HG03469 (cell line): ENCODE measurements at regions not wholly inside any gene's neighbourhood (a gene's known extent, or its start where the extent isn't known, plus 50 kb on each side); places are given as distances from the start of the nearest gene placed in this dataset.
"Not testable (repeated sequence)": the region's sequence is repeated elsewhere in the genome, so short reads cannot be mapped to it uniquely, and the experiment has no call there.

Experiments
- ATAC-seq: cut with Tn5 transposase; IDR thresholded peaks from one replicate; pipeline ENCODE4 v1.9.1; 2021; ENCODE audit warnings: mild to moderate bottlenecking, moderate library complexity, moderate number of reproducible peaks; ENCODE audit not compliant: unreplicated experiment

DNA sequence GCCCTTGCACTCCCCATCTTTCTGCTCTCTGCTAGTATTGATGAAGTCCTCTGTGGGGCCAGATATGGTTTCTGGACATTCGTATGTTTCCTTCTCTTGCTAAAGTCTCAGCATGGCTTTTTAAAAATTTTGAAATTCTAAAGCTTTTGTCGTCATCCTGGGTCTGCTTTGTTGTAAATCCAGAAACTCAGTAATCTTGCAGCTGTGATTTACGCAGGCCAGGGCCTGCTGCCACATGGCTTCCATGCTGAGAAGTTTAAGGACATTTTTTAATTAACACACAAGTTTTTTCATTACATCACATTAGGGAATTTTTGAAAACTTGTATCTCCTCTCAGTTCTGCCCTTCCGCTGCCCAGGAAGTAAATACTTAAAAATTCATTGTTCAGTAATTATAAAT lies 686.1 kb upstream of the IGFBP3 start:
- no peak for ATAC-seq

GRCh38 chr7:46606761-46607160 lies 685.7 kb upstream of the IGFBP3 start:
- no peak for ATAC-seq

- no peak for ATAC-seq
Measured at GRCh38 chr7:46604241-46604661, 683.2 kb upstream of the IGFBP3 start.

DNA sequence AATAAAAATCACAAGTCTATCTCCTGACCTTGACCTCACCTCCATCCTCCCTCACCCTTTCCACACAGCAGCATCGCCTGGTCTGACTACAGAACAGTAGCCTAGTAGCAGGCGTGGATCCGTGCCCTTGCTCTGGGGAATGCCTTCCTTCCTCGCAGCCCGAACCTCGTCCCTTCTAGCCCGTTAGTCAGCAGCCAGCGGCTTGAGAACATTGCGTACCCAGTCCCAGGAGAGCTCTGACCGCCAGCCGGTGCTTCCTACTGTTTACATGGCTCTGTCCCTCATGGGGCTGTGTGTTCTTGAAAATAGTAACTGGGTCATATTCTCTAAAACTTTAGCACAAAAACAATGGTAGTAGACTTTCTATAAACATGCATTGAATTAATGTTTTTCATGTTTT lies 682.7 kb upstream of the IGFBP3 start:
- ATAC-seq = no peak

DNA sequence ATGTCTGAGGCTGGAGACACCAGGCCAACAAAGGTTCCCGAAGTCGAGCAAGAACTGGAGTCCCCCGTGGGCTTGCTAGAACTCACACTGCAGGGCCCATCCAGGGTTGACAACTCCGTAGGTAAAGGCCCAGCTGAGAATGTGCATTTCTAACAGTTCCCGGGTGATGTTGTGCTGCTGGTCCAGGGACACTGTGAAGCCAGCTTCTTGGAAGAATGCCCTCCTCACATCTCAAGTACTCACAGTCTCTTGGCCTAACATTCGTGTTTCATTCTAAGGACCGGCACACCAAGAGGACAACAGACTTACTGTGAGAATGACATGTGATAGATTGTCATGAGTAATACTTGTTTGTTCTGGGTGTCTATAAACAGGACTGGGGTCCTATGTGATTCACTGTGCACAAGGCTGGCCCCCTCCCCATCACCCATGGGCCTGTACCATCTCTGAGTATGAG lies 682.3 kb upstream of the IGFBP3 start:
- no peak for ATAC-seq

GRCh38 chr7:46600340-46600739 lies 679.3 kb upstream of the IGFBP3 start:
- ATAC-seq = no peak

DNA sequence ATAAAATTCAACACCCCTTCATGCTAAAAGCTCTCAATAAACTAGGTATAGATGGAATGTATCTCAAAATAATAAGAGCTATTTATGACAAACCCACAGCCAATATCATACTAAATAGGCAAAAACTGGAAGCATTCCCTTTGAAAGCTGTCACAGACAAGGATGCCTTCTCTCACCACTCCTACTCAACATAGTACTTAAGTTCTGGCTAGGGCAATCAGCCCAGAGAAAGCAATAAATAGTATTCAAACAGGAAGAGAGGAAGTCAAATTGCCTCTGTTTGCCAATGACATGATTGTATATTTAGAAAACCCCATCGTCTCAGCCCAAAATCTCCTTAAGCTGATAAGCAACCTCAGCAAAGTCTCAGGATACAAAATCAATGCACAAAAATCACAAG lies 673.8 kb upstream of the IGFBP3 start:
- not testable (repeated sequence) for ATAC-seq

GRCh38 chr7:46590918-46591905 lies 670.1 kb upstream of the IGFBP3 start:
- ATAC-seq = not testable (repeated sequence)

DNA sequence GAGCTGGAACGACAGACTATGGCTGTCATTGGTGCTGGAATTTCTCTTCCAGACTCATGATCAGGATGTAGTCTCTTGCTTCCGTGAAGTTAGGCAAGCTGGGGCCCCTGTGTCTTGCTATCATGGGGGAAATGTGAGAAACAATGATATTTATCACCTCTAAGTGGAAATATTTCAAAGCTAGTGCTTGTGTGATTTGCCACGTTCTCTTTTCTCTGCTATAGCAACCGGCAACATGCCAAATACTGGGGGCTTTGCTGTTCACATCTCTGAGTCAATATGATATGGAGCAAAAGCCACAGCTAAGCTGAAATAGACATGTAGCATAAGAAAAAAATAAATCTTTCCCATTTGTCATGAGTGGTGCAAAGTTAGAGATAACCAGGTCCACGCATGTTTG lies 668.2 kb upstream of the IGFBP3 start:
- no peak for ATAC-seq

DNA sequence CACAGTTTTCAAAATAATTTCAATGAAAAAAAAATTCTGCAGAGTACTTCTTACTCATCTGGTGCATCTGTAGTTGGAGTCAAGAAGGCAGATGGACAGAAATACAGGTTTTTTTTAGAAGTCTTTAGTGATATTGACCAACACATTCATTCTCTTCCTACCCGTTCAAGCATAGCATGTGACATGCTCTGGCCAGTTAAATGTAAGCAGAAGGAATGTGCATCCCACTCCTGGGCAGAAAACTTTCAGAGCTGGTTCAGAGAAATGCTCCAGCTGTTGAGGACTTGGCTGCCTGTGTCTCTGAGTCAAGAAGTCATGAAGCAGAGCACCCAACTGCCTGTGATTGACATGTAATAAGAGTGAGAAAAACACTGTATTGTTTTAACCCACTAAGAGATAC lies 665.3 kb upstream of the IGFBP3 start:
- no peak for ATAC-seq

DNA sequence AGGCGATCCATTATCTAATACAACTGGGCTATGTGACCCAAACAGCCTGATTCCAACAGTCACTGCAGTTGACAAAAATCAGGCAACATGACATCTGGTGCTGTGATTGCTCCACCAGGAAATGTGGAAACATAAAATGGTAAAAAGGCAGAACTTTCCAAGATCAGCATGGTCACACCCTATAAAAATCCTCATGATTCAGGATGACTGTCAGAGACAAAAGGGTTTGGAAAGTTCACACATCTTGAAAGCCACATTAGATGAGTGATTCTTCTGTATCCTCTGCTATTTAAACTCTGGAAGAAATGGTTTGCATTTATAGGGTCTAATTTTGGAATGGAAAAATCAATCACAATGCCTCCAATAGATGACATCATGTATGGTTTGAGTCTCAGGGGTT lies 662.6 kb upstream of the IGFBP3 start:
- ATAC-seq = no peak

DNA sequence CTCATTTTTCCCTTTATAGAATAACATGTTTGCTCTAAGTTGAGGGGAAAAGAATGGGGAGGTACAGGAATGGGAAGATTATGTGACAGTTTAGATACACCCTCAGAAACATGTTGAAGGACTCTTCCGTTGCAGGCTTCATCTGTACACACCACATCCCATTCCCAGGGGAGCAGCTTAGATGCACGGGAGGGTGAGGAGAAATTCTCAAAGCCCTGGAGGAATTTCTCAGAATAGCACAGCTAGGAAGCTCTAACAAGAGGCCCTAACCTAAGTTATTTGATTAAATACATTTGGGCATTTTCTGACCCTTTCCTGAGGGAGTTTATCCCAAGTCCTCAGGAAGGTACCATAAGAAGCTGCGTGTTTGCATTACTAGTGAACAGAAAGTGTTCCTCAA lies 660.2 kb upstream of the IGFBP3 start:
- ATAC-seq = no peak

GRCh38 chr7:46580766-46581165 lies 659.7 kb upstream of the IGFBP3 start:
- ATAC-seq = no peak

DNA sequence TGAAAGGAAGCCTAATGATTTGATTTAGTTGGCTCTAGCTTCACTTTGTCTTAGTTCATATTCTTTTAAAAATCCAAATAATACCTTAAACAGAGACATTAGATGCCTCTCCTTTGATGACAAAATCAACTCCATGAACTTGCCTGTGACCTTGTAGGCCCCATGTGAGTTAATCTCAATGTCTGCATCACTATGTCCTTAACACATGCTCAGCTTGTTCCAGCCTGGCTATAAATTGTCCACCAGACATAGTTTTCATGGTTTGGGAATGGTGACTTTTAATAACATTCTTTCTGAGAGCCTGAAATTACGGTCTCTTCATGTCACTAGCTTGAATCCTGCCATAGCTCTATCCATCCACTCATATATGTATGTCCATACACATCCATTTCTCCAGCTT lies 656.3 kb upstream of the IGFBP3 start:
- ATAC-seq = no peak

DNA sequence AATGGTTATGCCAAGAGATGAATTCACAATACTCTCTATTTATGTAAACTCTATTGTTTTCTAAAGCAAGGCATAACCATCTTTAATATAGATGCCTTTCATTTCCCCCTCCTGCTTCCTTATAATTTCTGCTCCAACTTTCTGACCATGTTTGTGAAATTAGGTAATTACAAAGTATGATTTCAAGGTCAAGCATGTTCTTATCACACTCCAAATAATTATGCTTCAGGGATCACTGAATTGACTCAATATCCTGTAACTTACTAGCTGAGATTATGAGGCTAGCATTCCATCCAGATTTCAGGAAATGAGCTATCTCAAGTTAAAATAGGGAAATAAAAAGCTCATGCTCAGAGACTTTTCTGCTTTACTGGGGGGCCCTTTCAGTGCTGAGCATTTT lies 655.9 kb upstream of the IGFBP3 start:
- ATAC-seq = no peak

DNA sequence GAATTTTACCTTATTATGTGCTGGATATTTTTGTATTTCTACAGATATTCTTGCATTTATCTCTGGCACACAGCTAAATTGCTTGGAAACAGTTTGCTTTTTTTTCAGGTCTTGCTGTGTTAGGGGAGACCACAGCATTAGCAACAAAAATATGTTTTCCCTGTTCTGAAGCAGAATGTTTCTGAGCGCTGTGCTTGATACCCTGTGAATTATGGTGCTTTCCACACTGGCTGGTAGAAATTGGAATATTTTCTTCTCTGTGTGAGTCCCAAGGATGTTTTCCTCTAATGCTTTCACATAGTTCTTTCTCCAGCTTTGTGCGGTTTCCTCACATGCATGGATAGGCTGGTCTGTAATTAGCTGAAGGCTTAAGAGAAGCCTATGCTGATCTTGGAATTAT lies 651.6 kb upstream of the IGFBP3 start:
- no peak for ATAC-seq

DNA sequence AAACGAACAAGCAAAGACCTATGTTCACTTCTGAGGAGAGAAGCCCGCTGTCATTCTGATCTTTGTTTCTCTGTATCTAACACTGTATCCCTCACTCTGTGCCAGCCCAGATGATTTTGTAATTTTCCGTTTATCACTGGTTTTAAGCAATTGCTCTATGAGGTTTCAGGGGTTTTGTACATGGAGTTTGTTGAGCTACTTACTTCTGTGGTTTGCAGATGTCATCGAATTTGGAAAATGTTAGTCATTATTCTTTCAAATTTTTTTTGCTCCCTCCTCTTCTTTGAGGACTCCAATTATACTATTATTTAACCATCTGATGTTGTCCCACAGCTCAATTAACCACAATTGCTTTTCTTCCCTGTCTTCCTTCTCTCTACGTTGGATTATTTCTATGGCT lies 650.9 kb upstream of the IGFBP3 start:
- ATAC-seq = no peak

DNA sequence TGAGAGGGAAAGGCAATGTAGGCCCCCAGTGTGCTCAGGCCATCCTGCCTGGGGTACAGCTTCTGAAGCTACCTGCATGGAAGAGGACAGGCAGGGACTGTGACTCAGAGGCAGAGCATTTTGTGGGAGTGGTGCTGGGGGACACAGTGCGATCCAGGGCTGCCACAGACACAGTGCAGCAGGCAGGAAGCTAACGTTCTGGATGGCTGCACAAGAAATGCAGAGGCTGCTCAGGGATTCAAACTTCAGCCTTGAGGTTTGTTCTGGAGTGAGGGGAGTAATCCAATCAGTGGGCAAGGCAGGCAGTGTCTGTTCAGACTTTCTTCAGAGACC lies 648.0 kb upstream of the IGFBP3 start:
- ATAC-seq = no peak

DNA sequence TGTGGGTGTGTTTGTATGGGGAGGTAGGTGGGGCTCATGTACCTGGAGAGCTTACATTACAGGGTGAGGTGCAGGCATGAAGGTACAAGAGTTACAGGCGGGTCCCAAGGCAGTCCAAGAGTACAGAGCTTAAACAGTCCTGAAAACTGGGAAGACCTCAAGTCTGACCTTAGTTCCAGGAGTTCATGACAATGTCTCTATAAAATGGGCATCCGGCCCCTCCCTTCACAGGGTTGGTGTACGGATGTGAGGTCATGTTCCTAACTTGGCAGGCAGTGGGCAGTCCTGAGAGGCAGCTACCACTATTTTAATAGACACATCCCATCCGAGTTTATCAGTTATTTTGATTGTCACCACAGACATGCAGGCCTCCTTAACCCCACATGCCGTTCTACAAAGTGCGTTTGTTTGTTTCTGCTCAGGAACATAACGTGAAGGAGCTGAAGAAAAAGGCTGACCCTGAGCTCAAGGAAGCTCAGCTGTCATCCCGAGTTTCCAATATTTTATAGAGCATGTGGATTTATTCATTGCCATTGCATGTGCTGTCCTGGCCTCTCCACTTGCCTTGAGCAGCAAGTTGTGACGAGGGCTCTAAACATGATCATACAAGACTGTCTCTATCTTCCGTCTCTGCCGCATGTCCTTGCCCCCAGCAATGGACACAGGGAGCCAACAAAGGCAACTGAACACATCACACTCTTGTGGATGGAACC lies 647.5 kb upstream of the IGFBP3 start:
- no peak for ATAC-seq

DNA sequence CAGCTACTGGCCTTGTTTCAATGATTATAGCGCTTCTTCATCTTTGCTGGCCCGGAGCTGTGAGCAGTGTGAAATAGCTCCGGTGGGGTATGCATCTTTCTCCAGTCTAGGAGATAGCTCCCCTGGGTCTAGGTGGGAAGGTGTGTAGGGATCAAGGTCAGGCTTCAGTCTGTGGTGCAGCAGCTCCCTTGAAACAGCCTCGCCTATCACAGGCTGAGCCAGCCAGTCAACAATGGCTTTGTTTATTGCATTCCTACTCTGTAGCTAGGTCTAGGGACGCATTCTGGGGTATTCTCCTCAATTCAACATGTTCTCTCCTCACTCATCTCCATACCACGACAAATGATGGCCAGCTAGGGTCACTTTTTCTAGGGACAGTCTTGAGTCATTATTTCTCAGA lies 646.8 kb upstream of the IGFBP3 start:
- ATAC-seq = no peak

- no peak for ATAC-seq
Measured at GRCh38 chr7:46566097-46566774, 645.2 kb upstream of the IGFBP3 start.
